HG03039 (cell line): ENCODE measurements at regions not wholly inside any gene's neighbourhood (a gene's known extent, or its start where the extent isn't known, plus 50 kb on each side); places are given as distances from the start of the nearest gene placed in this dataset.
"Not testable (repeated sequence)": the region's sequence is repeated elsewhere in the genome, so short reads cannot be mapped to it uniquely, and the experiment has no call there.

Experiments
- ATAC-seq: cut with Tn5 transposase; IDR thresholded peaks from one replicate; pipeline ENCODE4 v1.9.1; 2021; ENCODE audit warnings: mild to moderate bottlenecking, moderate library complexity; ENCODE audit not compliant: unreplicated experiment

GRCh38 chr1:199553104-199553503 is 474.4 kb upstream of the NR5A2 start:
- ATAC-seq, result no peak

GRCh38 chr1:199561334-199561733 is 466.2 kb upstream of the NR5A2 start:
- no peak for ATAC-seq

GRCh38 chr1:199573047-199573446 is 454.5 kb upstream of the NR5A2 start:
- no peak for ATAC-seq

GRCh38 chr1:199574950-199575349 is 452.6 kb upstream of the NR5A2 start:
- ATAC-seq, result no peak

- no peak for ATAC-seq
These were observed 447.2 kb upstream of the NR5A2 start for GRCh38 chr1:199580300-199580699.

GRCh38 chr1:199585392-199585791 is 442.1 kb upstream of the NR5A2 start:
- ATAC-seq, result no peak

GRCh38 chr1:199590708-199591107 is 436.8 kb upstream of the NR5A2 start:
- peak; percentile 72 for ATAC-seq

- no peak for ATAC-seq
These were observed 436.0 kb upstream of the NR5A2 start for GRCh38 chr1:199591468-199591867.

- no peak for ATAC-seq
These were observed 434.0 kb upstream of the NR5A2 start for GRCh38 chr1:199593475-199593874.

GRCh38 chr1:199596448-199596847 is 431.1 kb upstream of the NR5A2 start:
- ATAC-seq, result not testable (repeated sequence)

GRCh38 chr1:199597152-199597551 is 430.4 kb upstream of the NR5A2 start:
- ATAC-seq, result no peak

GRCh38 chr1:199608414-199608813 is 419.1 kb upstream of the NR5A2 start:
- no peak for ATAC-seq

- no peak for ATAC-seq
These were observed 414.3 kb upstream of the NR5A2 start for GRCh38 chr1:199612976-199613774.

GRCh38 chr1:199616947-199617346 is 410.6 kb upstream of the NR5A2 start:
- ATAC-seq, result no peak

- no peak for ATAC-seq
These were observed 408.3 kb upstream of the NR5A2 start for GRCh38 chr1:199619223-199619622.

- ATAC-seq, result not testable (repeated sequence)
These were observed 401.3 kb upstream of the NR5A2 start for GRCh38 chr1:199626228-199626627.

- ATAC-seq, result no peak
These were observed 397.9 kb upstream of the NR5A2 start for GRCh38 chr1:199629624-199630023.

GRCh38 chr1:199639453-199639852 is 388.1 kb upstream of the NR5A2 start:
- ATAC-seq, result no peak

GRCh38 chr1:199641531-199641930 is 386.0 kb upstream of the NR5A2 start:
- no peak for ATAC-seq

GRCh38 chr1:199644912-199645311 is 382.6 kb upstream of the NR5A2 start:
- no peak for ATAC-seq

GRCh38 chr1:199646761-199647160 is 380.7 kb upstream of the NR5A2 start:
- ATAC-seq, result no peak

- ATAC-seq, result no peak
These were observed 370.1 kb upstream of the NR5A2 start for GRCh38 chr1:199657449-199657848.

- ATAC-seq, result no peak
These were observed 367.4 kb upstream of the NR5A2 start for GRCh38 chr1:199660071-199660470.
